T-helper 2 cell (primary cell): ENCODE measurements at regions not wholly inside any gene's neighbourhood (a gene's known extent, or its start where the extent isn't known, plus 50 kb on each side); places are given as distances from the start of the nearest gene placed in this dataset.

Experiments used
- DNase-seq, 5 experiments: peaks; one replicate each; pipeline versions ENCODE4 v3.0.0 to v3.0.0-alpha.2; 2012 to 2022

GRCh38 chr5:158096835-158097234 lies 237.9 kb upstream of the CLINT1 start:
- DNase-seq: no peak

DNA sequence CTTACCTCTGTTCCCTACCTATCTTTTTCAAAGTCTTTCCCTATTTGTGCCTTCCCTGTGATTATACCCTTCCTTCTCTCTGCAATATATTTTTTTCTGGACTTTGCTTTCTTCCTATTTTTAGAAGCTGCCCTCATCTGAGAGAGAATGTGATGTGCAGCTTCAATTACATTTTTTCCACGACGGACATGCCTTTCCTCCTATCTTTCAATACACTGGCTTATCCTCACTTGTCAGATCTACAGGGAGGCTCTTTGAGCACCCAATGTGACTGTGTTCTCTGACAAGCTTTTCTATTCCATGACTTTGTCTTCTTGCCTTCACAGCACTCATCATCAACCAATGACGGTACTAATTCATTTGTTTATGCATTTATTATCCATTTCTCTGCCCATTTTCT lies 227.9 kb upstream of the CLINT1 start:
- DNase-seq: no peak

GRCh38 chr5:158084292-158084691 lies 225.3 kb upstream of the CLINT1 start:
- DNase-seq: no peak

DNA sequence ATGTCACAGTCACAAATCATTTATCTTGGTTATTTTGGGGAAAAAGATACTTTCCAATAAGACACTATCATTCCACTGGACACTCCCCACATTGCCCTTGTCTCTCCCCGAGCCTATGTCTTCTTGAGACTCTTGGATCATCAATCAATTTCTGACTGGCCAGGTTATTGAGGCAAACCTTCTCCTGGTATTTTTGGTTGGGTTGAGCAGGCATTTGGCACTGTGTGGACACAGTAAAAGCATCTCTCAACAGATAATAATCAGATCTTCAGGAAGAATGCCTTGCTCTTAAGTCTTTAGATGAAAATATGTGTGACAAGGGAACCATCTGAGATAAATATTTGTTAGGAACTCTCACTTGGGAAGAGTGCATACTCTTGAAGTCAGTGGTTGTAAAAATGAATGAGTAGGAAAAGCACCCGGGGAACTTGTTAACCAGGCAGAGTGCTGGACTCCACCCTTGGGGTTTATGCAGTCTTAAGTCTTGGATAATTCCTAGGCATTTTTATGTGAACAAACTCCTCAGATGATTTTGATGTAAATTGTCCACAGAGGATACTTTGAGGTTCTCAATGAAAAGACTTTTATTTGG lies 223.8 kb upstream of the CLINT1 start:
- no peak for DNase-seq

DNA sequence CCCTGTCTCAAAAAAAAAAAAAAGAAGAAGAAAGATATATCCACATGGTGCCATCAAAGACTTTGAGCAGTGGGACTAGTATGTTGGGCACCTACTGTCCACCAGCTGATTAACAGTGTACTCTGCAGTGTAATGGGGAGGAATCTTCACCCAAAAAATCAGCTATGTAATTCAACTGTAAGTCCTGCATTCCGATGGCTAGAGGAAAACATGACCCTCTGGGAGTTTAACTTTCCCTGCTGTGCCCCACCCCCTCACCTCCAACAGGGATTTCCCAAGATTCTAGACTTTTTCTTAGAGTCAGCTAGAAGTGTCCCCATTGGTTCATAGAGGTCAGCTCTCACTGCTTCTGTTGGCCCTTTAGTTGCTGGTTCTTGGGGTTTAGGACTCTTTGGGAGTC lies 221.2 kb upstream of the CLINT1 start:
- no peak for DNase-seq

DNA sequence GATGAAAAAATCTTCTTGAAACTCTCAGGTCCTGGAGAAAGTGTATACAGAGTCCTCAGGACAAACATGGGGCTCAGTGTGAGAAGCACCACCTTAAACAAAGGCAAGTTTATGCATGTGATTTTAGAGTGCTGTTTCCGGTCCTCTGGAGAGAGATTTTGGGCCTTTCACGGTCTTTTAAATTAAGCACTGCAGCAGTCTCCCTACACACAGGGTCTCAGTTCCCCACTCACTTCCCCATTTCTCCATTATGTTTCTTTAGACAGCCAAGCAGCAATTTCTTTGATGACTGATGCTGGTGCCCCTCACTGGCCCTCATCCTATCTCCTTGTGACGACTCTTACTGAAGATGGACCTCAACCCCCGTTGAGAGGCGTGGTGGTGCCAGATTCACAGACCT lies 220.2 kb upstream of the CLINT1 start:
- DNase-seq: no peak

DNA sequence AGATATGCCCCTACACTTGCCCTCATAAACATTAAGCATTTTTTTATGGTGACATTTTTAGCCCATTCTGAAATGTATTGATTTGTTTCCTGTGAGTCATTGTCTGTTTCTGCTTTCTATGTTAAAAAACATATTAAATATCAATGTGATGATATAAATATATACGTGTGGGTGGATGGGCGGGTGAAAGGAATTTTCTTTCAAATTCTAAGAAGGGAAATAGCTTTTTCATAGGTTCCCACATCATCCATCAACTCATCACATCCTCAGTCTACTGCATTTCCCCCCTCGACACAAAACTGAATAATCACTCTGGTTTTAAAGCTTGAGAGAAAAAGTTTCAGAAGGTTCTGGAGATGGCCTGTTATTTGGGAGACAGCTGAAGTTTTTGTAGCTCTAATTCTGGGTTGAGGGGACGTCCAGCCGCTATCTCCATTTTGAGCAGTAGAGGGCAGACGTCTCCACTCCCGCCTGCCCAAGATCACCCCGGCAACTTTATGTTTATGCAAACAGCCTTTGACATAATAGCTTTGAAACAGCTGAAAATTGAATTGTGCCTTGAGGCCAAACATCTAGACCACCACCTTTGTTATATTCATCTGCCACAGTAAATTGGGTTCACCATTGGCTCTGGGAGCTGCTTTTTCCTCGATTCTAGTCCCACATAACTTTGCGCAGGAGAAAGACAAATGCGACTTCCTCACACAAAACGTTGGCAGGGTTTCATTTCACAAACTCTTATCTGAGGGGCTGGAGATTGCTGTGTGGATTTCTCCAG lies 216.2 kb upstream of the CLINT1 start:
- peak in 3 of 5 experiments; percentile 15 to 46 (median 17) for DNase-seq

- DNase-seq: no peak
Observed at GRCh38 chr5:158074597-158074991, 215.6 kb upstream of the CLINT1 start.

DNA sequence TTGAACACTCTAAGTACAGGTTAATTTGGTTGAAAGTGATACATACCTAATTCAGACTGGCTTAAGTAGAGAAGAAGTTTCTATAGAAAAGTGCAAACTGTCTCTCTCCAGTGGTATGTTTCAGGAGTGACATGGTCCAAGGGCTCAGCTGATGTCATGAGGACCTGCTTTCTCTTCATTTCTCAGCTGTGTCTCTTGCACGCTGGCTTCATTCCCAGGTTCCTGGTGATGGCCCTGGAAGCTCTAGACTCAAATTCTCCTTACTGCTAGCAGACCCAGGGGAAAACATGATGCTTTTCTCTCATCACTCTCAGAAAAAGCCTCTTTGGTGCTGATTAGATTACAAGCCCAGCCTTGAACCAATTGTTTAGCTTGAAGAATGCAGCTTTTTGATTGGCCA lies 211.9 kb upstream of the CLINT1 start:
- no peak for DNase-seq

GRCh38 chr5:158069838-158070237 lies 210.9 kb upstream of the CLINT1 start:
- no peak for DNase-seq

- DNase-seq: no peak
Observed at GRCh38 chr5:158068964-158069363, 210.0 kb upstream of the CLINT1 start.

GRCh38 chr5:158066076-158066475 lies 207.1 kb upstream of the CLINT1 start:
- DNase-seq: no peak

GRCh38 chr5:158064334-158065123 lies 205.6 kb upstream of the CLINT1 start:
- no peak for DNase-seq

- DNase-seq: no peak
Observed at GRCh38 chr5:158063052-158063451, 204.1 kb upstream of the CLINT1 start.

DNA sequence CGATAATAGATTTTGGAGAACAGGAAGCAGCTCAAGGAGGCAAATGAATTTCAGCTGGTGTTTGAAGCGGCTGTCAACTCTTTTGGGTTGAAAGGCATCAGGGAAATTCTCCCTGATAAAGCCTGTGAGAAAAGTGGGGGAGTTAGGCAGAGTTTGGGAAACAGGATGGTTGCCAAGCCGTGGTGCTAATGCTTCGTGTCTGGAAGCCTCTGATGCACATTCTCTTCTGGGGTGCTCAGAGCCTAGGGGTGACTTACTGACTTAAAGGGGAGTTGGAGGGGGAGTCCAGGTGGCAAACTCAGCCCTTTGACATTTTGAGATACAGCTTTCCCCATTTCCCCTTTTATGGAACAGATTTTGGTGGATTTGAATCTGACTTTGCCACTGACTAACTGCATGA lies 202.5 kb upstream of the CLINT1 start:
- DNase-seq: no peak

DNA sequence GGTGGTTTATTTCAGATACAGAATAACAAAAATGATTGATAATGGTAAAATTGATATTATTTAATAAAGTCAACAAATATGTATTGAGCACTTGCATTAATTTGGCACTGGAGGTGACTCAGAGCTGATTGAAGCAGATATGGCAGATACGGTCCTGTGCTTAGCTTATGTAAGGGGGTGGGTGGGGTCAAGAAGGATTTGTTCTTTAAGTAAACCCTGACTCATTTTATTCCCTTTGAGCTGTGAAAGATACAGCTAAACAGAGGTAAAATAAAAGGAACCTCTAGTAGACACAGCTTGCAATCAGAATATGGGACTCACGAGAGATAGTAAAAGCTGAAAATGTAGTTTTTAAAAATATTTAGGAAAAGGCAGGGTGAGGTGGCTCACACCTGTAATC lies 201.3 kb upstream of the CLINT1 start:
- no peak for DNase-seq

GRCh38 chr5:158058208-158059120 lies 199.5 kb upstream of the CLINT1 start:
- no peak for DNase-seq

DNA sequence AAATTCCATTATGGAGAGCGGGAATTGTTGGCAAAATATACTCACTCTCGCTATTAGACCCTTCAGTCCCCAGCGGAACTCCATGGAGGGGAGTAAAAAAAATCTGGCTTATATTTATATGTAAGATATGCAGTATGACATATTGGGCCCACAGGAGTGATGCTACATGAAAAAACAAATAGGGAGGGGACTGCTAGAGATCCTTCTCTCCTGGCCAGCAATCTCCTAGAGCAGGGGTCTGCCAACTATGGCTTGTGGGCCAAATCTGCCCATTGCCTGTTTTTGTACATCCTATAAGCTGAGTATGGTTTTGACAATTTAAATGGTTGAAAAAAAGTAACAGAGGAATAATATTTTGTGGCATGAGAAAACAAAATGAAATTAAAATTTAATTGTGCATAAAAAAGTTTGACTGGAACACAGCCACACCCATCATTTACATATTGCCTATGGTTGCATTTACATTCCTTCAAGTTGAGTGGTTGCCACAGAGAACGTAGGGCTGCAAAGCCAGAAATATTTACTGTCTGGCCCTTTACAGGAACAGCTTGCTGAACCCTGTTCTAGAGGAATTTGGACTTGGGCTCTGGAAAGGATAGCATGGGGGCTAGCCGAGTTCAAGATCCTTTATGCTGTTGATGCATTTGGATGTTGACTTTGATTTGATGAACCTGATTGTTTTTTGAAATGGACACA lies 197.3 kb upstream of the CLINT1 start:
- no peak for DNase-seq

- no peak for DNase-seq
Observed at GRCh38 chr5:158055111-158055501, 196.2 kb upstream of the CLINT1 start.

DNA sequence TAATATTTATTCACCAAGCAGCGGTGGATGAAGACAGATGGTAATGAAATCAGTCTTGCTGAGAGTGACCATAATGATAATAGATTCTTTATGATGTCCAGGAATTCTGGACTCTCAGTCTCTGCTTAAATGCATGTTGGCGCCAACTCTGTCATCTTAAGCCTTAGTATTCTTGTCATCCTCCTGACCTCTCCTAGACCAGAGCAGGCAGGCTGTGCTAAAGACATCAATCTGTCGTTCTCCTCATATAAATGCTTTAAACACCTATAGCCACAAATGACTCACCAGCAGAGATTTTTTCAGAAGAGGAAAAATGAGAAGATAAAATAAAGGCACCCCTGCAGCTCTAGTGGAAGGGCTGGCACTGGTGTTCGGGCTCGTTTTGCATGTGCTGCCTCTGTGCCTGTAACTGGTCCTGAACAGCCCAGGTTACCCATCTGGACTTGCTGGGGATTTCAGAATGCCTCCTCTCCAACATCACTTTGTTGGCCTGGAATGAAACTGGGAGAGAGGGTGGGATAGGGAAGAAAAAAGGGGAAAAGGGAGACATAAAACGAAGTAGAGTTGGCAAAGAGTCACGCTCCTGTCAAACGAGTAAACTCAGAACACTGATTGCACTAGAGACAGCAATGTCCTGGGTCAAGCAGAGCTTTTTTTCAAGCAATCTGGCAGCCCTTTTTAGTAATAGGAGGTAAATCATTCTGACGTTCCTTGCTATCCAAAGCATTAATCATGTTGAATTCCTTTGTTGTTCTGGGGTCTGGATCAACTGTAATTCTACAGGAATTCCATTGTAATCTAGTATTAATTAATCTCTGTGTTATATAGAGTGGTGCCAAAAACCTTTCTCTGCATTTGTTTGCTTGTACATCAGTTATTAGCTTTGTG lies 195.5 kb upstream of the CLINT1 start:
- DNase-seq: no peak

- no peak for DNase-seq
Observed at GRCh38 chr5:158051036-158051435, 192.1 kb upstream of the CLINT1 start.
